H1 (cell line): ENCODE measurements at regions not wholly inside any gene's neighbourhood (a gene's known extent, or its start where the extent isn't known, plus 50 kb on each side); places are given as distances from the start of the nearest gene placed in this dataset.

Source experiments
- CTCF ChIA-PET: fragments of 300-600 bp; sonication (Branson Sonifier 250); formaldehyde crosslinking; loops from one replicate; lab custom pipeline; 2021; ENCODE audit not compliant: partially characterized antibody; lab: Charles Lee
- POLR2A ChIA-PET: fragments of 300-600 bp; sonication (Branson Sonifier 250); formaldehyde crosslinking; loops from one replicate; lab custom pipeline; 2021; ENCODE audit warnings: inconsistent platforms; ENCODE audit not compliant: partially characterized antibody; lab: Charles Lee
- DNase-seq, 2 experiments: peaks; one replicate each; pipeline versions ENCODE4 v3.0.0 to v3.0.0-alpha.2; 2010 to 2022; ENCODE audit warnings: low spot score in 2 of 2, low read depth in 1 of 2, mixed read lengths in 1 of 2
- FAIRE-seq: peaks from 2 replicates; lab custom pipeline; 2011; peaks lifted over from hg19 to GRCh38; lab: Jason Lieb, UNC
- H2AFZ ChIP-seq: 2 replicates; pipeline ENCODE4 v1.8.1; 2012; ENCODE audit warnings: low read length, inconsistent platforms
- H2AK5ac ChIP-seq: 2 replicates; pipeline ENCODE4 v1.6.1; 2013; ENCODE audit warnings: low read depth, low read length
- H2BK120ac ChIP-seq: replicated peaks from 2 replicates; pipeline ENCODE3; 2013; ENCODE audit warnings: low read depth, low read length, inconsistent platforms
- H2BK12ac ChIP-seq: 2 replicates; pipeline ENCODE4 v1.6.1; 2013; ENCODE audit warnings: low read depth, low read length
- H2BK15ac ChIP-seq: 2 replicates; pipeline ENCODE4 v1.6.1; 2013; ENCODE audit warnings: low read length
- H2BK20ac ChIP-seq: 2 replicates; pipeline ENCODE4 v1.6.1; 2013; ENCODE audit warnings: low read length
- H2BK5ac ChIP-seq: 2 replicates; pipeline ENCODE4 v1.6.1; 2013; ENCODE audit warnings: low read depth, low read length
- H3K14ac ChIP-seq: 2 replicates; pipeline ENCODE4 v1.6.1; 2013; ENCODE audit warnings: inconsistent platforms; ENCODE audit not compliant: insufficient read length
- H3K18ac ChIP-seq: 2 replicates; pipeline ENCODE4 v1.6.1; 2013; ENCODE audit warnings: low read length; ENCODE audit errors: extremely low read depth
- H3K23ac ChIP-seq: 2 replicates; pipeline ENCODE4 v1.6.1; 2013; ENCODE audit warnings: inconsistent platforms; ENCODE audit not compliant: insufficient read length
- H3K23me2 ChIP-seq: 2 replicates; pipeline ENCODE4 v1.6.1; 2013; ENCODE audit warnings: low read depth, low read length
- H3K27ac ChIP-seq: 2 replicates; pipeline ENCODE4 v1.6.1; 2011; ENCODE audit warnings: low read depth, low read length, inconsistent platforms
- H3K27me3 ChIP-seq, 4 experiments: replicated peaks in 1 of 4; 1 replicate in 1 of 4; 2 replicates in 3 of 4; pipeline versions ENCODE4 v1.6.1 to v1.8.1; 2011 to 2013; ENCODE audit warnings: low read length in 3 of 4, mild to moderate bottlenecking in 3 of 4, inconsistent platforms in 2 of 4, mixed read lengths in 2 of 4, moderate library complexity in 1 of 4; ENCODE audit not compliant: control insufficient read depth in 3 of 4, insufficient read depth in 3 of 4; ENCODE audit errors: extremely low read depth in 1 of 4
- H3K36me3 ChIP-seq, 4 experiments: 2 replicates each; pipeline versions ENCODE4 v1.6.1 to v1.8.1; 2011 to 2013; ENCODE audit warnings: mild to moderate bottlenecking in 4 of 4, low read length in 3 of 4, moderate library complexity in 2 of 4, control low read depth in 1 of 4, inconsistent platforms in 1 of 4; ENCODE audit not compliant: insufficient read depth in 4 of 4, control insufficient read depth in 2 of 4
- H3K4ac ChIP-seq: replicated peaks from 2 replicates; pipeline ENCODE3; 2013; ENCODE audit warnings: low read length, low read depth, mixed read lengths, inconsistent platforms; ENCODE audit not compliant: insufficient read length
- H3K4me1 ChIP-seq, 4 experiments: replicated peaks in 1 of 4; 1 replicate in 1 of 4; 2 replicates in 3 of 4; pipeline versions ENCODE4 v1.6.1 to v1.8.1; 2011 to 2013; ENCODE audit warnings: low read length in 3 of 4, inconsistent platforms in 2 of 4, mixed read lengths in 1 of 4; ENCODE audit not compliant: insufficient read depth in 4 of 4, control insufficient read depth in 3 of 4
- H3K4me2 ChIP-seq, 2 experiments: 2 replicates each; pipeline versions ENCODE4 v1.6.1 to v1.8.1; 2011 to 2013; ENCODE audit warnings: low read depth in 2 of 2, low read length in 2 of 2, control low read depth in 1 of 2, inconsistent platforms in 1 of 2, mild to moderate bottlenecking in 1 of 2; ENCODE audit not compliant: insufficient read depth in 1 of 2
- H3K4me3 ChIP-seq, 4 experiments: fragments of 200-600, 300-600 bp in 1 of 4; sonication (generic), shearing (Covaris generic), sonication (Bioruptor Twin) in 1 of 4; 2 replicates each; pipeline versions ENCODE4 v1.5.1 to v1.8.1; 2011 to 2016; ENCODE audit warnings: low read length in 4 of 4, low read depth in 3 of 4, control low read depth in 2 of 4, inconsistent platforms in 2 of 4, mild to moderate bottlenecking in 2 of 4, mixed read lengths in 1 of 4, moderate library complexity in 1 of 4; ENCODE audit not compliant: insufficient read depth in 2 of 4; ENCODE audit errors: extremely low read depth in 1 of 4
- H3K56ac ChIP-seq: replicated peaks from 2 replicates; pipeline ENCODE3; 2013; ENCODE audit warnings: low read depth, mild to moderate bottlenecking, mixed read lengths, low read length, inconsistent platforms; ENCODE audit not compliant: insufficient read length
- H3K79me1 ChIP-seq: 2 replicates; pipeline ENCODE4 v1.6.1; 2013; ENCODE audit warnings: low read depth, low read length, control low read depth
- H3K79me2 ChIP-seq, 2 experiments: 2 replicates each; pipeline versions ENCODE4 v1.6.1 to v1.8.1; 2012 to 2013; ENCODE audit warnings: low read length in 2 of 2, mild to moderate bottlenecking in 2 of 2, inconsistent platforms in 1 of 2; ENCODE audit not compliant: insufficient read depth in 2 of 2, control insufficient read depth in 1 of 2
- H3K9ac ChIP-seq, 4 experiments: replicated peaks in 1 of 4; 1 replicate in 1 of 4; 2 replicates in 3 of 4; pipeline versions ENCODE4 v1.6.1 to v1.8.1; 2011 to 2013; ENCODE audit warnings: low read depth in 3 of 4, low read length in 3 of 4, control low read depth in 2 of 4, mild to moderate bottlenecking in 2 of 4, moderate library complexity in 2 of 4, inconsistent platforms in 1 of 4; ENCODE audit errors: extremely low read depth in 1 of 4
- H3K9me3 ChIP-seq, 2 experiments: 2 replicates each; pipeline versions ENCODE4 v1.6.1 to v1.8.1; 2012 to 2013; ENCODE audit warnings: mild to moderate bottlenecking in 2 of 2, moderate library complexity in 2 of 2, control low read depth in 1 of 2, inconsistent platforms in 1 of 2, low read depth in 1 of 2, low read length in 1 of 2, mixed read lengths in 1 of 2; ENCODE audit not compliant: insufficient read depth in 2 of 2
- H4K20me1 ChIP-seq, 2 experiments: replicated peaks in 1 of 2; 2 replicates each; pipeline versions ENCODE3 to v1.8.1; 2011 to 2013; ENCODE audit warnings: inconsistent platforms in 2 of 2, low read length in 2 of 2, mild to moderate bottlenecking in 1 of 2; ENCODE audit not compliant: insufficient read depth in 2 of 2, control insufficient read depth in 1 of 2
- H4K5ac ChIP-seq: 2 replicates; pipeline ENCODE4 v1.6.1; 2013; ENCODE audit warnings: low read length, low read depth, mixed read lengths, inconsistent platforms; ENCODE audit not compliant: insufficient read length
- H4K8ac ChIP-seq: 2 replicates; pipeline ENCODE4 v1.8.0; 2013; ENCODE audit warnings: mild to moderate bottlenecking, moderate library complexity, low read length, inconsistent platforms; ENCODE audit not compliant: insufficient read depth; ENCODE audit errors: extremely low read depth
- H4K91ac ChIP-seq: replicated peaks from 2 replicates; pipeline ENCODE3; 2013; ENCODE audit warnings: low read length, mixed read lengths, inconsistent platforms; ENCODE audit not compliant: insufficient read length
- RFX5 ChIP-seq: IDR thresholded peaks from 2 replicates; pipeline ENCODE4 v1.6.1; 2011; ENCODE audit warnings: low read depth, low read length, improper control_type of control experiment, borderline replicate concordance
- WGBS, 2 experiments: shearing (Covaris generic) in 1 of 2; methylation state at CpG; one replicate each; pipeline versions ENCODE4 v1.1.6 to v1.1.7; 2013 to 2015; ENCODE audit warnings: low lambda C conversion rate in 2 of 2, mixed read lengths in 2 of 2, inconsistent platforms in 1 of 2, low coverage in 1 of 2, missing lambda C conversion rate in 1 of 2; ENCODE audit not compliant: insufficient replicate concordance in 2 of 2, insufficient coverage in 1 of 2, insufficient read length in 1 of 2; ENCODE audit errors: extremely low coverage in 1 of 2, missing lambda C conversion rate in 1 of 2; 5-methylcytosine and 5-hydroxymethylcytosine counted together

DNA sequence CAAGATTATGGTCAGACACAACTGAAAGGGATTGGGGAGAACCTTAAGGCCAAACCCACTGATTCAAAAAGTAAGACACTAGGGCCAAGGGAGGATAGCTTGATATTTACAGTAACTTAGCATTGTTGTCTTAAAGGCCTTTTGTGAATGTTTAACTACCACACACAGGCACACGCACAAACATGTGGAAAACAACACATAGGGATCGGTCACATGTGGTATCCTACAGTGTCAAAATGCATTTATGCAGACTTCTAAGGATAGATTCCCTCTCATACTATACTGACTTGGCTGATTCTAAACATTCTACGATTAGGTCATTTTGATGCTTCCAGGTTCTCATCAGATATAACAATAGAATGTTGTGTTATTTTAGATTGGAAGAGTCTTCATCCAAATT lies 638.9 kb upstream of the LRRTM1 start:
- H2BK20ac ChIP-seq: no peak overlapping the region
- no peaks in the 10 kb centered on the region for H3K27me3 ChIP-seq
- no peak overlapping the region for H2BK120ac ChIP-seq
- no peak overlapping the region for H3K4me3 ChIP-seq
- DNase-seq (no peak), FAIRE-seq (no peak)
- 95% methylated on average over 3 of the region's 3 CpGs; no CpG with 5 or more reads in 1 of the 2 experiments for WGBS, 2 experiments
- no peak overlapping the region for H2BK15ac ChIP-seq
- CTCF ChIA-PET: no interaction called here
- H3K23ac ChIP-seq: no peak overlapping the region
- H4K5ac ChIP-seq: no peak overlapping the region
- H3K18ac ChIP-seq: no peak overlapping the region
- no peak overlapping the region for H3K4ac ChIP-seq
- H4K91ac ChIP-seq: no peak overlapping the region
- no peak overlapping the region for H3K56ac ChIP-seq
- no peaks in the 10 kb centered on the region for H3K4me1 ChIP-seq
- no peak overlapping the region for H3K9ac ChIP-seq
- no peaks in the 10 kb centered on the region for H3K79me2 ChIP-seq
- no peak overlapping the region for H3K14ac ChIP-seq
- POLR2A ChIA-PET: no interaction called here
- no peaks in the 10 kb centered on the region for H3K23me2 ChIP-seq
- no peaks in the 10 kb centered on the region for H3K36me3 ChIP-seq
- H3K27ac ChIP-seq: no peak overlapping the region
- no peak overlapping the region for H2BK5ac ChIP-seq
- H4K8ac ChIP-seq: no peak overlapping the region
- no peaks in the 10 kb centered on the region for H3K9me3 ChIP-seq
- H3K4me2 ChIP-seq: no peak overlapping the region
- H4K20me1 ChIP-seq: no peaks in the 10 kb centered on the region
- H2AK5ac ChIP-seq: no peak overlapping the region
- no peak overlapping the region for H2BK12ac ChIP-seq
- no peaks in the 10 kb centered on the region for H3K79me1 ChIP-seq
- no peak overlapping the region for H2AFZ ChIP-seq
- no peak for TF ChIP-seq RFX5
